NCI-H187 treated with DMSO at 0.1 percent for 48 hours (cell line): ENCODE measurements at regions not wholly inside any gene's neighbourhood (a gene's known extent, or its start where the extent isn't known, plus 50 kb on each side); places are given as distances from the start of the nearest gene placed in this dataset.
A peak's percentile ranks its signal among the peaks of the same experiment; 100 is the strongest.
"Not testable (repeated sequence)": the region's sequence is repeated elsewhere in the genome, so short reads cannot be mapped to it uniquely, and the experiment has no call there.

ENCODE experiments used
- DNase-seq: peaks from one replicate; lab custom pipeline; 2025; lab: John Stamatoyannopoulos, UW

GRCh38 chr21:31531967-31532366, 127.5 kb upstream of the SOD1 start:
- no peak for DNase-seq

DNA sequence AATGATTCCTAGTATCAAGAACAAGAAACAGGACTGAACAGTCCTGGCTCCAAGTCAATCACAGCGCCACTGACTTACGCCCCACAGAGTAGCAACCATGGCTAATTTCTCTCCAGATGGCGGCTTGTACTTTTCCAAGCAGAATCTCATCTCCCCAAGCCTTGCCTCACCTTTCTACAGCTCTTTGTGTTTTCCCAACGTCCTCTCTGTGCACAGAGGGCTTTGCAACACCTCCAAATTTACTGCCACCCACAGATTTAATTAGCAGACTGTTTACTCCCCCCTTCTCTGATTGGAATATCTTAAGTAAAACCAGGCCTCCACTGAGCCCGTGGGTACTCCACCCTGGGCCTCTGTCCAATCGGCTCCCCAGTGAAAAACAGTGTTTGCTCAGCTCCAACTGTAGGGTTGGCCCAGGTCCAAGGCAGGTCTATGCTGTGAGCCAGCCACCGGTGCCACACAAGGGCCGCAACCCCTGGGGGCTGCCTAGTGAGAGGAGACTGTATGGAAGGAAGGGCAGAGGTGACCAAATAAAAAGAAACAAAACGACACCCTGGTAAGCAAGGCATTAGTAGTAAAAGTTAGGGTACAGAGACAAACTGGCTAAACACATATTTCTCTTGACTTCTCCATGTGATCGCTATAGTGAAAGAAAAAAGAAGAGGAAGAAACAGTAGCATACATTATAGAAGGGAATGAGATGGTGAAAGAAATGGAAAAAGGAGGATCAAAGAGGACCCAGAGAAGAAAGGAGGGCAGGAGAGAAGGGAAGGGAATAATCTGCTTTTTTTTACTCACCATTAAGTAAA, 128.4 kb upstream of the SOD1 start:
- peak; percentile 58 for DNase-seq

DNA sequence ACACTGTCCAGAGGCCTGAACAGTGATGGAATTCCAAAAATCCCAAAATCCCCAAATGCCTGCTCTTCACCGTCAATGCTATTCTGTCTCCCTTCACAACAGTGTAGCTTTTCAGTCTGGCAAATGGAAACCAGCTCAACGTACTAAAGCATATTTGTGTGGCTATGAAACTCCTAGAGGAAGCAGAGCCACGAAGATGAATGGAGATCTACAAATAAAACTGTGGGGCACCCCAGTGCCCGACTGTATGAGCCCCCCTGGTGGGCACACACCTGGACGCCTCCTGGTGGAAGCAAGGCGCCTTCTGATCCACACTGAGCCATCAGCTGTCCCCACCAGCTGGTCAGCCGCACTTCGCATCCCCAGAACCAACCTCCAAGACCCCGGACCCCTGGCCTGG, 129.1 kb upstream of the SOD1 start:
- DNase-seq, result no peak

DNA sequence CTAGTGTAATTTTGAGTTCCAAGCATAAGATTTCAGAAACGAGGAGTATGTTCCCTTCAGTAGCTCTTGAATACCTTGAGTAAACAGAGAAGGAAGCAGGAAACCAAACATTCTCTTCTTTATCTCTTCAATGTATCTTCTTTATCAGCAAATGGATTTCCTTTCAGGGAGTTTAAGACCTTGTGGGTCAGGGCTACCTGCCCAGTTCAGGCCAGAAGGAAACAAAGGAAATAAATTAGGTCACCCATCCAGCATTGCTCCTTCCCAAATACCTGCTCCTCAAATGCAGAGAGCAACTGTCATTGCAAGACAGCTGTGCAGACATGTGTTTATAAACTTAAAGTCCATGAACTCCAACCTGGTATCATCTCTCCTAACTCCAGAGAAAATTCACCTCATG, 130.1 kb upstream of the SOD1 start:
- no peak for DNase-seq

DNA sequence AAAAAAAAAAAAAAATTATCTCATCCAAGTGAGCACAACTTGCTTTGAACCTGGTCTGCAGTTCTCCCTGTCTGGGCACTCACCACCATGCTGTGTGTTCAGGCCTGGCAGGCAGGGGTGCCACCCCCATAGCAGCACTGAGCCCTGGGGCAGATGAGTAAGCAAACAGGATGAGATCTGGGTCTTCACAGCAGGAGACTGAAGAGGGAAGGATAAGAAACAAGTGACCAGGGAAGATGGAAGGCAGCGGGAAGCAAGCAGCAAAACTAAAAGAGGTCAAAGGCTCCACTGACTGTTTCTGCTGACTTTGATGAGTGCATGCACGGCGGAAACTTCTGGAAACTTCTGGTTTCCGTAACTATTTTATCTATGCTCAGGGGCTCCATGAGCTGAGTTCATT, 133.5 kb upstream of the SOD1 start:
- DNase-seq, result no peak

DNA sequence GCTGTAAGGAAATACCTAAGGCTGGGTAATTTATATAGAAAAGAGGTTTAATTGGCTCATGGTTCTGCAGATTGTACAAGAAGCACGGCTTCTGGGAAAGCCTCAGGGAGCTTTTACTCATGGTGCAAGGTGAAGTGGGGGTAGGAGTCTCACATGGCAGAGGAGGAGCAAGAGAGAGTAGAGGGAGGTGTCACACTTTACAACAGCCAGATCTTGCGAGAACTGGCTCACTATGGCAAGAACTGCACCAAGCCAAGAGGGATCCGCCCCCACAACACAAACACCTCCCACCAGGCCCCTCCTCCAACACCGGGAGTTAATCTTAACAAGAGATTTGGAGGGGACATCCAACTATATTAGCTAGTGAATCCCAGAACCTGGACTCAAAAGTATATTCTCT, 135.4 kb upstream of the SOD1 start:
- DNase-seq, result no peak

- DNase-seq, result no peak
These were observed 138.0 kb upstream of the SOD1 start for GRCh38 chr21:31521515-31521914.

GRCh38 chr21:31520561-31521098, 138.9 kb upstream of the SOD1 start:
- DNase-seq, result peak; percentile 52

DNA sequence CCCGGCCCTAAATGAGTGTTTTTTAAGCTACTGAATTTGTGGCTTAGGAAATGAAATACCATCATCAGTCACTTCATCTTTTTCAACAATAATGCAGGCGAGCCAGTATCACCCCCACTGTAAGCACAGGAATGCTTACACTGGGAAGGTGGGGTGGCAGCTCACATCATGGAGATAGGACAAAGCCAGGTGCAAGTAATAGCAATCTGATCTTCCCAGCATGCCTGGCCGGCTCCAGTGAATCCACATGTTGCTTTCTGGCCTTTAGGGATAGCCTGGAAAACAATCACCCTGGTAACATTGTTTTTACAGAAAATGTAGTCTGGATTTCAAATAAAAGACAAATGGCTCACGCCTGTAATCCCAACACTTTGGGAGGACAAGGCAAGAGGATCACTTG, 140.9 kb upstream of the SOD1 start:
- DNase-seq, result no peak

DNA sequence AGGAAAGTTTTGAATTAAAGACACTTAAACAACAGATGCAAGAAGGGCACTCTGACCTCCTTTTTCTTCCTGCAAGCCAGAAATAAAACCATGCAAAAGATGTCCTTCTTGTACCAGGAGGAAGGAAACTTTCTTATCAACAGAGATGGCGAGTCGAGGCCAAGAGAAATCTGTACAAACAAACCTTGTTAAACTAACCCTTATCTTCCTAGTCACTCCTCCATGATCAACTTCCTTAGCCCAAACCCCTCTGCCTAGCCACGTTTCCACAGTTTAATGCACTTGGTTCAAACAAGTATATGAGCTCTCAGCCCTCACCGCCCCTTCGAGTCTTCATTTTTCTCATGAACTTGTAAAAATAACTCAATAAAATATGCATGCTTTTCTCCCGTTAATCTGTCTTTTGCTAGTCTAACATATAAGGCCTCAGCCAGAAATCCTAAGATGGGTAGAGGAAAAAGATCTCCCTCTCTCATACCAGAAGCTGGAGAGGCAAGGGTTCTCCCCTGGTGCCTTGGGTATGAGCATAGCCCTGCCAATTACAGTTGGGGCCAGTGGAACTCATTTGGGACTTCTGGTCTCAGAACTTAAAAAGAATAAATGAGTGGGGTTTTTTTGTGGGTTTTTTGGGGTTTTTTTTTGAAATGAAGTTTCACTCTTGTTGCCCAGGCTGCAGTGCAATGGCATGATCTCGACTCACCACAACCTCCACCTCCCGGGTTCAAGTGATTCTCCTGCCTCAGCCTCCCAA, 141.7 kb upstream of the SOD1 start:
- no peak for DNase-seq

DNA sequence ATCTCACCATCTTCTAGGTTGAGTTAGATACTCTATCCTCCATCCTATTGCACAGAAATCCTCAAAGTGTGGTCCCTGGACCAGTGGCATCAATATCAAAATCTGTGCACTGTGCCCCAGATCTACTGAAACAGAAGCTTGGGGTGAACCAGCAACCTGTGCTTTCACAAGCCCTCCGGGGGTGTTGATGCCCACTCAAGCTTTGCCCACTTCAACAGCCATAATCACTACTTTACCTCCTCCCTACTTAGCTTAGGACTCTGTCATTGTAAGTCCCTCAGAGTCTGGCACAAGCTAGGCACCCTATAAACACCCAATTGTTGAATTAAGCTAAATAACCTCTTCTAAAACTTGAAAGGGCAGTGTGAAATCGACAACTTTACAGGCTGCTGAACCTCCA, 144.2 kb upstream of the SOD1 start:
- no peak for DNase-seq

- DNase-seq, result no peak
These were observed 144.9 kb upstream of the SOD1 start for GRCh38 chr21:31514598-31514997.

GRCh38 chr21:31513541-31513940, 146.0 kb upstream of the SOD1 start:
- not testable (repeated sequence) for DNase-seq

DNA sequence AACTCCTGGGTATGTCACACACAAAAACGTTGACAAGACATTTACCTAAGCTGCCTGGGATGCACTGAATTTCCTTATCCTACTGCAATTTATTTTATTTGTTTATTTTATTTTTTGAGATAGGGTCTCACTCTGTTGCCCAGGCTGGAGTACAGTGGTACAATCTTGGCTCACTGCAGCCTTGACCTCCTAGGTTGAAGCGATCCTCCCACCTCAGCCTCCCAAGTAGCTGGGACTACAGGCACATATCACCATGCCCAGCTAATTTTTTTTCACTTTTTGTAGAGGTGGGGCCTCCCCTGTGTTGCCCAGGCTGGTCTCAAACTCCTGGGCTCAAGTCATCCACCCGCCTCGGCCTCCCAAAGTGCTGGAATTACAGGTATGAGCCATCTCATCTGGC, 147.5 kb upstream of the SOD1 start:
- DNase-seq, result not testable (repeated sequence)

DNA sequence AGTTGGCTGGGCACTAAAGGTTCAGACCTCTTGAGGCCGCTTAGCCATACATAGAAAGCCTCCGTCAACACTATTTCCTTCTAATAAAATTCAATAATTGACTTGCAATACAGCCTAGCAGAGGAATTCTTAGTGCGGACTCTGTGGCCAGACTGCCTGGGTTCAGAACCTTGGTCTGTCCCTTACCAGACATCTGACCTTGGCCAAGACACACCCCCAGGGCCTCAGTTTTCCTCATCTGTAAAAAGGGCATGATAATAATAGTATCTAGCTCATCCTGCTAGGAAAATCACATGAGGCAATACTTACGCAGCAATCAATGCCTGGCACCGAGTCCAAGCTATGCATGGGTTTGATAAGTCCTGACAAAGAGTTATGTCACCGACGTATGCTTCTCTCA, 148.2 kb upstream of the SOD1 start:
- no peak for DNase-seq

DNA sequence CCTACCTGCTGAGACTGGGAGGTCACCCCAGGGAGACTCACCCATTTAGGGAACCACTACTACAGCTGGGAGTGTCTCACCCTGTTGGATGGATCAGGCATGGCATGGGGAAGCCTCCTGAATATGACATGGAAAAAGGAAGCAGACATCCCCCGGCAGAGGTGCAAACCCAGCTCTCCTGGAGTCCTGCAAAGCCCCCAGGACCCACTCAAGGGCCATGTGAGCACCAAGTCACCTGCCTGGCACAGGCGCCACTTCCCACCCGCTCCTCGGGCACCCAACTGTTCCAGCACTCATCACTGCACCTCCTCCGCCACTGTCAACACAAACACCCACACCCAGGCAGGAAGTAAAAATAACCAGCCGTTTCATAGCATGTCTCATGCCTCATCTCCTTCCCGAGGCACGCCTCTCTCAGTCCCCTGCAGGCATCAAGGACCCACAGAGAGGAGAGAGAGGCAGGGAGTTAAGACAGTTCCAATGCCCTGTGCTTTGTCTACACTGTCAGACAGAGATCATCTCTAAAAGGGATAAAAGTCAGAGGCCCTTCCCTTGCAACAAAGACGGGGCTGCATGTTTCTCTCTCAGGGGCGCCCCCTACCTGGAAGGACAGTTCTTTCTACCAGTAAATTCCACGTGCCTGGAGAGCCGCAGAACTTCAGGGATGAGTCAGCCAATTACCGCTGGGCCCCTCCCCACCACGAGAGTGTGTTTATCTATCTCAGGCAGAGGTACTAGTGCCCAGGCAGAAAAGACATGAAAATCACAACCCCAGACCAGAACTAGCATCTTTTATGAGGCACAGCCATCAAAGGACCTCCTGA, 150.1 kb upstream of the SOD1 start:
- DNase-seq, result peak; percentile 41

DNA sequence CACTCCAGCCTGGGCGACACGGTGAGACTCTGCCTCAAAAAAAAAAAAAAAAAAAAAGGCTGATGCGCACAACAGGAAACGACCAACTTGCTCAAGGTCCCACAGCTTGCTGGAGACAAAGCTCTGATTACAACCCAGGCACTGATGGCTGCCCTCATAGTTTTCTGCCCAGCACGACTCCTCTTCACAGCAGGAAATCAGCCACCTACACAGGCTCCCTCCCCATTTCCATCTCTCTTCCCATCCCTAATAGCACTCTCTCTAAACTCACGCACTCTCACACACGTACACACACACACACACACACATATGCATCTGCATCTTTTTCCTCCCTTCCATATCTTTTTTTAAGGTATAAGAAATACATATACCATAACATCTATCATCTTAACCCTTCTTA, 153.5 kb upstream of the SOD1 start:
- DNase-seq, result no peak

GRCh38 chr21:31503939-31504338, 155.6 kb upstream of the SOD1 start:
- no peak for DNase-seq

GRCh38 chr21:31503467-31503866, 156.0 kb upstream of the SOD1 start:
- DNase-seq, result no peak

DNA sequence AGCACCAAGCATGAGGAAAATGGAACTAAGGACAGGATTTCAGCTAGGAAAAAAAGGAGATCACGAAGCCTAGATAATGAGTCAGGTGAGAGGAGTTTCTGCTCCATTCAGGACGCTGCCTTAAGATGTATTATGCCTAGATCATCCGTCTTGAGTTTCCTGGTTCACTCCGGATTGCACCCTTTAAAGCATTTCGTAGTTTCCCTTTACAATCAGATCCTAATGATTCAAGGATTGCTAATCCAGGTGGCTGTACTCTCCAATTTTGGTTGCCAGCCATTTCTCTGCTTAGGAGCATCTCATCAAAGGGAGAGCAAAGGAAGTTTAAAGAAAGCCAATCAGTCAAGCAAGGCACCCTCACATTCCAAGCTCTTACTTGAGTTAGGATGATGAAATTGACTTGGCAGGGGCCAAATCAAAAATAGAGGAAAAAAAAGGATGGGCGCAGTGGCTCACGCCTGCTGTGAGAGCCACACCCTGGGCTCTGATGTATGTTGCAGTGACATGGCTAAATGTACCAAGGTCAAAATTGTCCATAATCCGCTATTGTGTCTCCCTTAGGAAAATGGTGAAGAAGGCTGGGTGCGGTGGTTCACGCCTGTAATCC, 156.9 kb upstream of the SOD1 start:
- no peak for DNase-seq

DNA sequence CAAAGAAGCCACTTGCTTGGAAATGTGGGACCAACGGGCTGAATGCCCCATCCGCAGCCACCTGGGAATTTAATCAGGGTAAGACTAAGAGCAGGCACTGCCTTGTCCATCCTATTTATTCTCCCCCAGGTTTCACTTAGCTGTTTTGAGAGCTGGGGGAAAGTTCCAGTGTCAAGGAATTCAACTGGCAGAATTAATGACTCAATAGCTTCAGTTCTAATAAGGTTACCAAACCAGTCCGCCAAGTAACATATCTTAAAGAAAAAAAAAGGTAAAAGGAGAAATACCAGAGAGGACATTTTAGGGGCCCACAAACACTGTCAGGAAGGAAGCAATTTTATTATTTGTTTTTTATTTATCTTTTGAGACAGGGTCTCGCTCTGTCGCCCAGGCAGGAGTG, 157.6 kb upstream of the SOD1 start:
- no peak for DNase-seq

- DNase-seq, result no peak
These were observed 156.9 kb upstream of the TIAM1 start for GRCh38 chr21:31500982-31501381.
